ENCODE measurements at regions not wholly inside any gene's neighbourhood (a gene's known extent, or its start where the extent isn't known, plus 50 kb on each side); places are given as distances from the start of the nearest gene placed in this dataset.
A peak's percentile ranks its signal among the peaks of the same experiment; 100 is the strongest.

DNA sequence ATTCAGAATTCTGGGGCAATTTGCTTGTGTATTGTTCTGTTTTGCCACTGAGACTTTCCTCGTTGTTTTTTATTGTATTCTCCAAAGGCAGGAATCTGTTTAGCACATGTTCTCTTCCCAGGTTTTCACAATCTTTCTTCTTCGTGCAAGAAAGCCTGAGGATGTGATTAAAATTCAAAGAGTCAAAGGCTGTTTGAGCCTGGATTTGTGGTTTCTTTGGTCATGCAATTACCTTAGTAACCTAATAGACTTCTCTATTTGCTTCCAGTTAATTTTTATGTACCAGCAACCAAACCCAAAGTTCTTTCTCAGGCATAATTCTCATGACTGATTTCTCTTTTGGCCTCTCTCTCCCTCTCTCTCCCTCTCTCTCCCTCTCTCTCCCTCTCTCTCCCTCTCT, 1420.1 kb upstream of the TENM3 start:
- H3K27ac ChIP-seq (ENCODE audit: low read depth, low read length): no peak overlapping the region
- peaks cover 0 to 5% (median 0%) of the 10 kb centered on the region in 3 donors for H3K4me1 ChIP-seq (ENCODE audit: control insufficient read depth in 3 of 3, insufficient read depth in 3 of 3, low read length in 3 of 3)
- no peaks in the 10 kb centered on the region for H3K36me3 ChIP-seq (ENCODE audit: control insufficient read depth in 3 of 3, insufficient read depth in 3 of 3, low read length in 3 of 3)
- H3K27me3 ChIP-seq (ENCODE audit: control insufficient read depth in 3 of 3, insufficient read depth in 3 of 3, low read length in 3 of 3): no peaks in the 10 kb centered on the region
- H3K4me3 ChIP-seq (ENCODE audit: low read length in 3 of 3): no peak overlapping the region
- H3K9me3 ChIP-seq (ENCODE audit: control insufficient read depth in 3 of 3, low read length in 3 of 3): no peaks in the 10 kb centered on the region
- no peak overlapping the region for H3K9ac ChIP-seq (ENCODE audit: low read depth in 1 of 3, low read length in 3 of 3)

DNA sequence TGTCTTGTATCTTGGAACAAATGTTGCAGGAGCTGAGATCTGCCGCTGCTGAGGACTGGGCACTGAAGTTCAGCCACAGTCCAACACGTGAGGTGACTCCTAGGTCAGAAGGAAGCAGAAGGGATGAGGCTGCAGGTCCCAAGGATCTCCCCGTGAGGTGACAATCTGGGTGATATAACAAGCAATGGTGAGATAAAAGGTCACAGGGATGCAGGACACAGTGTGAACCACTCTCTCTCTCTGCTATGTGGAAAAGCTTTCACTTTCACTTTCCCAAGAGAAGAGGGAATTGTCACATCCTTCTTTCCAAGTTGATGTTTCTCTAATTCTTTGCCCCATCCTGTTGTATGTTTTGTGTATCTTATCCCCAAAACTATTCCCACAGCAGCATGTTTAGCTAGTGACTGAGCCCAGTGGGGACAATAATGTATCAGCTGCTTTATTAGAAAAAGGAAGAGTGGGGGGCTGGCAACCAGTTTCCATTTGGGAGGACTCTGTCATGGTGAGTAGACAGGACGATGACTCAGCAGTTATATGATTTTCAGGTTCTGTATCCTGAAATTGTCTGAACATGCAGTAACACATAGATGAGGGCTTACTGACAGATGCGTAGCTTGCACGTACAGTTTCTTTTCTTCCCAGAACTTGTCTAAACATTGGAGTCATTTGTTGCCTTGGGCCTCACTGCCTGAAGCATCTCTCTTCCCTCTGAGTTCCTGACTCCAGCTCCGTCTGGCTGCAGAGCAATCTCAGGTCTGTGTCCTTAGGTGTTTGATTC, 1415.8 kb upstream of the TENM3 start:
- H3K9me3 ChIP-seq (ENCODE audit: control insufficient read depth in 3 of 3, low read length in 3 of 3): no peaks in the 10 kb centered on the region
- H3K4me1 ChIP-seq (ENCODE audit: control insufficient read depth in 3 of 3, insufficient read depth in 3 of 3, low read length in 3 of 3): peaks cover 0 to 5% (median 0%) of the 10 kb centered on the region in 3 donors
- H3K27ac ChIP-seq (ENCODE audit: low read depth, low read length): no peak overlapping the region
- no peaks in the 10 kb centered on the region for H3K27me3 ChIP-seq (ENCODE audit: control insufficient read depth in 3 of 3, insufficient read depth in 3 of 3, low read length in 3 of 3)
- no peaks in the 10 kb centered on the region for H3K36me3 ChIP-seq (ENCODE audit: control insufficient read depth in 3 of 3, insufficient read depth in 3 of 3, low read length in 3 of 3)
- peak overlapping the region; percentile 52 to 65 (median 65) for H3K4me3 ChIP-seq (ENCODE audit: low read length in 3 of 3)
- peak overlapping the region in 1 of 3 donors; percentile 5 for H3K9ac ChIP-seq (ENCODE audit: low read depth in 1 of 3, low read length in 3 of 3)

DNA sequence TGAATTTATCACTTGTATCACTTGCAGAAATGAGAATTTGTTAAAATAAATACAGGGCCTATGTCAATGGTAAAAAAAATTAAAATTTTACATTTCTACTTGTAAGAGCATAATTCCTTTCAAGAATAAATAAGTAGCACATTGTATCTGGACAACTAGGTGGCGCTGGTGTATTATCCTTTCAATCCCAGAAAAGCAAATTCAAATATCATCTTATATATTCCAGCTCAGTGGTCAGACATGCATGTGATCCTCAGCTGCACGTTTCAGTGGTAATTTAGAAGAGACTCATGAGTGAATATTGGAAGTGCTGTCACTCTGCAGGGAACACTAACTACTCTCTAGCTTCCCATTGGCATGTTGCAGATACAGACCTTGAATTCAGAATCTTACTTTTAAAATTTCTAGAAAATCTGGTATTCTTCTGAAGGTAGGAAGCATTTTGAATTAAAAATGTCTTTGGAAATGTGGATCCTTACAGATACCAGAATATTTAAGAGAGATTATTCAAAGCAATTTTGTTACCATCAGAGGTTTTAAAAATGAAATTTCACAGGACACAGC, 1414.7 kb upstream of the TENM3 start:
- Histone ChIP-seq H3K4me1 (ENCODE audit: control insufficient read depth in 3 of 3, insufficient read depth in 3 of 3, low read length in 3 of 3) (peaks cover 0 to 5% (median 0%) of the 10 kb centered on the region in 3 donors), H3K9ac (ENCODE audit: low read depth in 1 of 3, low read length in 3 of 3) (no peak overlapping the region), H3K27me3 (ENCODE audit: control insufficient read depth in 3 of 3, insufficient read depth in 3 of 3, low read length in 3 of 3) (no peaks in the 10 kb centered on the region), H3K27ac (ENCODE audit: low read depth, low read length) (no peak overlapping the region), H3K4me3 (ENCODE audit: low read length in 3 of 3) (no peak overlapping the region), H3K9me3 (ENCODE audit: control insufficient read depth in 3 of 3, low read length in 3 of 3) (no peaks in the 10 kb centered on the region), H3K36me3 (ENCODE audit: control insufficient read depth in 3 of 3, insufficient read depth in 3 of 3, low read length in 3 of 3) (no peaks in the 10 kb centered on the region)

DNA sequence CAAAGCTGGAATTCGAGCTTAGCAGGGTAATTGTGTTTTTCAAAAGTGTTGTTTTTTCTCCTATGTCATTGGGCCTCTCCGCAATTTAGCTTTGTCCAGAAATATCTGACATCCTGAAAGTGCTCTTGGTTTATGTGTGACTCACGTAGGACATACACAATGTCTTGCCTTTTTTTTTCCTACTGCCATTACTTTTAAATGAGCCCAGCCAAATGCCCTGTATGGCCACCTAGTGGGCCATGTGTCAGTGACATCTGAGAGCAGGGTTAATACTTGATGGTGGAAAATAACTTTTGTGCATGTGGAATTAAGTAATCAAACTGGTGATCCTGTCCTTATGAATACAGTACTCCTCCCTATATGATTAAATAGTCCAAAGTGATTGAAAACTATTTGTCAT, 1411.1 kb upstream of the TENM3 start:
- H3K36me3 ChIP-seq (ENCODE audit: control insufficient read depth in 3 of 3, insufficient read depth in 3 of 3, low read length in 3 of 3): no peaks in the 10 kb centered on the region
- no peaks in the 10 kb centered on the region for H3K27me3 ChIP-seq (ENCODE audit: control insufficient read depth in 3 of 3, insufficient read depth in 3 of 3, low read length in 3 of 3)
- no peaks in the 10 kb centered on the region for H3K9me3 ChIP-seq (ENCODE audit: control insufficient read depth in 3 of 3, low read length in 3 of 3)
- H3K4me3 ChIP-seq (ENCODE audit: low read length in 3 of 3): no peak overlapping the region
- H3K9ac ChIP-seq (ENCODE audit: low read depth in 1 of 3, low read length in 3 of 3): no peak overlapping the region
- H3K27ac ChIP-seq (ENCODE audit: low read depth, low read length): no peak overlapping the region
- H3K4me1 ChIP-seq (ENCODE audit: control insufficient read depth in 3 of 3, insufficient read depth in 3 of 3, low read length in 3 of 3): peaks cover 0 to 5% (median 0%) of the 10 kb centered on the region in 3 donors

DNA sequence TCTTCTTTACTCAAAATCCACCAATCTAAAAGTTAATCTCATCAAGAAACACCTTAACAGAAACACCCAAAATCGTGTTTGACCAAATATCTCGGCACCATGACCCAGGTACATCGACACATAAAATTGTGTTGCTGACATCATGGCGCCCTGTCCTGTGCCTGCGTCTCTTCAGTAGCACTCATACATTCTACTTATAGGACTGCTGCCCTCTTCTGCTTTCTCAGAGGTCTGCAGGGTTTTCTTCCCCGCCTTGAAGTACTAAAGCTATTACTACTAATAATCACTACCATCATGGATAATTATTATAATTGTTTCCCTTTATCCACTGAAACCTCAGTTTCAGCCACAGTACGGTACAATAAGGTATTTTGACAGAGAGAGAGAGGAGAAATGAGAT, 1403.1 kb upstream of the TENM3 start:
- H3K4me1 ChIP-seq (ENCODE audit: control insufficient read depth in 3 of 3, insufficient read depth in 3 of 3, low read length in 3 of 3): no peaks in the 10 kb centered on the region

DNA sequence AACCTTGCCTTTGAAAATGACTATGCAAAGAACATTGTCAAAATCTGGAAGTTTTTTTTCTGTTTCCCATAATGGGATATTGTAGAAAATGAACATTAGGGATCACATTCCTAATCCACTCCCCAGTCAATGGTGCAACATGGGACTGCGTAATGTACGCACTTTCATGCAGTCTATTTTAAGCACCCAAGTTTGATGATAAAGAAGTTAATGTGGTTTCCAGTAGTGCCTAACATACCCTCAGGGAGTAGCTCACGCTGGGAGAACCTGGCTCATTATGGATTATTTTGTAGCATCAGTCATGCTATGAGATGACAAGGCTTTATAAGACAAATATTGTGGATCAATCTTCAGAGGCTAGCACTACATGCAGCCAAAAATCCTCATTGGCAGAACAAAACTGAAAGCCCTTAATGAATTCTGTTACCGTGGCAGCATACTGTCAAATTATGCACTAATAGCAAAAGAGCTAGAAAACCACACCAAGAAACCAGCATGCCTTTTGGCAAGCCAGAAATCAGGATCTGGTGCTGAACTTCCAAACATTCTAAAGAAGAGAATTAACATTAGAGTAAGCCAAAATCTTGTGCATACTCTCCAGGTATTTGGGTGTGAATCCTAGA, 1392.8 kb upstream of the TENM3 start:
- Histone ChIP-seq H3K4me3 (ENCODE audit: low read length in 3 of 3) (no peak overlapping the region), H3K4me1 (ENCODE audit: control insufficient read depth in 3 of 3, insufficient read depth in 3 of 3, low read length in 3 of 3) (no peaks in the 10 kb centered on the region), H3K27ac (ENCODE audit: low read depth, low read length) (no peak overlapping the region), H3K9ac (ENCODE audit: low read depth in 1 of 3, low read length in 3 of 3) (no peak overlapping the region), H3K36me3 (ENCODE audit: control insufficient read depth in 3 of 3, insufficient read depth in 3 of 3, low read length in 3 of 3) (no peaks in the 10 kb centered on the region), H3K9me3 (ENCODE audit: control insufficient read depth in 3 of 3, low read length in 3 of 3) (no peaks in the 10 kb centered on the region), H3K27me3 (ENCODE audit: control insufficient read depth in 3 of 3, insufficient read depth in 3 of 3, low read length in 3 of 3) (no peaks in the 10 kb centered on the region)

More for the DNA sequence above, 1403.1 kb upstream of the TENM3 start:
- no peak overlapping the region for H3K27ac ChIP-seq (ENCODE audit: low read depth, low read length)
- no peaks in the 10 kb centered on the region for H3K9me3 ChIP-seq (ENCODE audit: control insufficient read depth in 3 of 3, low read length in 3 of 3)
- H3K4me3 ChIP-seq (ENCODE audit: low read length in 3 of 3): no peak overlapping the region
- H3K9ac ChIP-seq (ENCODE audit: low read depth in 1 of 3, low read length in 3 of 3): no peak overlapping the region
- H3K27me3 ChIP-seq (ENCODE audit: control insufficient read depth in 3 of 3, insufficient read depth in 3 of 3, low read length in 3 of 3): no peaks in the 10 kb centered on the region
- no peaks in the 10 kb centered on the region for H3K36me3 ChIP-seq (ENCODE audit: control insufficient read depth in 3 of 3, insufficient read depth in 3 of 3, low read length in 3 of 3)

DNA sequence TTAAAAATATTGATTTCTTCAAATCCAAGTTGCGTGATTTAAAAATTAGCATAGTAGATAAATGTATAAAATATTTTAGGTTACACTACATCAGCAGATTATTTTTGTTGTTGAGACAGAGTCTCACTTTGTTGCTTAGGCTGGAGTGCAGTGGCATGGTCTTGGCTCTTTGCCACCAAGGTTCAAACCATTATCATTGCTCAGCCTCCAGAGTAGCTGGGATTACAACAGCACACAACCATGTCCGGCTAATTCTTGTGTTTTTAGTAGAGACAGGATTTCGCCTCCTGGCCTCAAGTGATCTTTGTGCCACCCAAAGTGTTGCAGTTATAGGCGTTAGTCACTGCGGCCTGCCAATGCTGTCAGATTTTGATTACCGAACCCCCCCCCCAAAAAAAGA, 1390.5 kb upstream of the TENM3 start:
- Histone ChIP-seq H3K4me1 (ENCODE audit: control insufficient read depth in 3 of 3, insufficient read depth in 3 of 3, low read length in 3 of 3) (no peaks in the 10 kb centered on the region), H3K4me3 (ENCODE audit: low read length in 3 of 3) (no peak overlapping the region), H3K9ac (ENCODE audit: low read depth in 1 of 3, low read length in 3 of 3) (no peak overlapping the region), H3K27me3 (ENCODE audit: control insufficient read depth in 3 of 3, insufficient read depth in 3 of 3, low read length in 3 of 3) (no peaks in the 10 kb centered on the region), H3K36me3 (ENCODE audit: control insufficient read depth in 3 of 3, insufficient read depth in 3 of 3, low read length in 3 of 3) (no peaks in the 10 kb centered on the region), H3K27ac (ENCODE audit: low read depth, low read length) (no peak overlapping the region), H3K9me3 (ENCODE audit: control insufficient read depth in 3 of 3, low read length in 3 of 3) (no peaks in the 10 kb centered on the region)

DNA sequence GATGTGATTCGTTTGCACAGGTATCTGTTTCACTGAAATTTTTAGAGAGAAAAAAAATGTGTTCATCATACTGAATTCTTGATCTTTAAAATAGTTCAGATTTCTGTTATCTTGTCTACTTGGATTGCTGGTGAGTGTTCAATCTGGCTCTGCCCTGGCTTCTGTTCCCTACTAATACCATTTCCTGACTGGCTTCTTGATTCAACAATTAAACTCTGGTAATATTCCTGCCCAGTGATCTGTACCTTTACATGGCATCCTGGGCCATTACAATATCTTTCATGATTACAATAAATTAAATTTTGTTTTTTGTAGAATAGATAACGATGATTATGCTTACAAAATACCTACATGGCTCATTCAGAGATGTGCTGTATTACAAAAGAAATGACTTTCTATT, 1388.0 kb upstream of the TENM3 start:
- H3K4me3 ChIP-seq (ENCODE audit: low read length in 3 of 3): no peak overlapping the region
- no peak overlapping the region for H3K9ac ChIP-seq (ENCODE audit: low read depth in 1 of 3, low read length in 3 of 3)
- no peaks in the 10 kb centered on the region for H3K4me1 ChIP-seq (ENCODE audit: control insufficient read depth in 3 of 3, insufficient read depth in 3 of 3, low read length in 3 of 3)
- H3K9me3 ChIP-seq (ENCODE audit: control insufficient read depth in 3 of 3, low read length in 3 of 3): no peaks in the 10 kb centered on the region
- H3K27me3 ChIP-seq (ENCODE audit: control insufficient read depth in 3 of 3, insufficient read depth in 3 of 3, low read length in 3 of 3): no peaks in the 10 kb centered on the region
- no peaks in the 10 kb centered on the region for H3K36me3 ChIP-seq (ENCODE audit: control insufficient read depth in 3 of 3, insufficient read depth in 3 of 3, low read length in 3 of 3)
- no peak overlapping the region for H3K27ac ChIP-seq (ENCODE audit: low read depth, low read length)

DNA sequence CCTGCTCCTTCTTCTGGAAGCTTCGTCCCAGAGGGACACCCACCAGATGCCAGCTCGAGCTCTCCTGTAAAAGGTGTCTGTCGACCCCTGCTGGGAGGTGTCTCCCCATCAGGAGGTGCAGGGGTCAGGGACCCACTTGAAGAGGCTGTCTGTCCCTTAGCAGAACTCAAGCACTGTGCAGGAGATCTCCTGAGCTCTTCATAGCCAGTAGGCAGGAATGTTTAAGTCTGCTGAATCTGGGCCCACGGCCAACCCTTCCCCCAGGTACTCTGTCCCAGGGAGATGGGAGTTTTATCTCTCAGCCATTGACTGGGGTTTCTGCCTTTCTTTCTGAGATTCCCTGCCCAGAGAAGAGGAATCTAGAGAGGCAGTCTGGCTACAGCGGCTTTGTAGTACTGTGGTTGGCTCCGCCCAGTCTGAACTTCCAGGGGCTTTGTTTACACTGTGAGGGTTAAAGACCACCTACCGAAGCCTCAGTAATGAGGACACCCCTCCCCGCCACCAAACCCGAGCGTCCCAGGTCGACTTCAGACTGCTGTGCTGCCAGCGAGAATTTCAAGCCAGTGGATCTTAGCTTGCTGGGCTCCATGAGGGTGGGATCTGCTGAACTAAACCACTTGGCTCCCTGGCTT, 1383.0 kb upstream of the TENM3 start:
- Histone ChIP-seq H3K4me1 (ENCODE audit: control insufficient read depth in 3 of 3, insufficient read depth in 3 of 3, low read length in 3 of 3) (no peaks in the 10 kb centered on the region), H3K4me3 (ENCODE audit: low read length in 3 of 3) (no peak overlapping the region), H3K36me3 (ENCODE audit: control insufficient read depth in 3 of 3, insufficient read depth in 3 of 3, low read length in 3 of 3) (no peaks in the 10 kb centered on the region), H3K9me3 (ENCODE audit: control insufficient read depth in 3 of 3, low read length in 3 of 3) (no peaks in the 10 kb centered on the region), H3K27me3 (ENCODE audit: control insufficient read depth in 3 of 3, insufficient read depth in 3 of 3, low read length in 3 of 3) (no peaks in the 10 kb centered on the region), H3K9ac (ENCODE audit: low read depth in 1 of 3, low read length in 3 of 3) (no peak overlapping the region), H3K27ac (ENCODE audit: low read depth, low read length) (no peak overlapping the region)

DNA sequence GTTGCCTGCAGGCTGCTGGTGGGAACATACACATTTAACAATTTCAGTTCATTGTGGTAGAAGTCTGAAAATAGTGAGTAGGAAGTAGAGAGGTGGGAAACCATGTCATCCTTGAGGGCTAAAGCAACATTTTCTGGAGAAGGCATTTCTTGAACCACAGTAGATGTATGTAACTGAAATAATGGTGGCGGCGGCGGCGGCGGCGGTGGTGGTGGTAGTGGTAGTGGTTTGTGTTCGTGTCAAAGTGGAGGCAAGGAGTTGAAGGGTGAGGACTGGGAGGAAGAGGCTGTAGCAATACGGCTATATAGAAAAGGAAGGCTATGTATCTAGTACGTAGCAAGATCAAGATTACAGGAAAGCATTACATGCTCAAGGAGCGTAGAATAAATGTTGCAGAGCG, 1381.6 kb upstream of the TENM3 start:
- Histone ChIP-seq H3K27me3 (ENCODE audit: control insufficient read depth in 3 of 3, insufficient read depth in 3 of 3, low read length in 3 of 3) (no peaks in the 10 kb centered on the region), H3K27ac (ENCODE audit: low read depth, low read length) (no peak overlapping the region), H3K9me3 (ENCODE audit: control insufficient read depth in 3 of 3, low read length in 3 of 3) (peaks cover 0 to 5% (median 0%) of the 10 kb centered on the region in 3 donors), H3K36me3 (ENCODE audit: control insufficient read depth in 3 of 3, insufficient read depth in 3 of 3, low read length in 3 of 3) (no peaks in the 10 kb centered on the region), H3K4me3 (ENCODE audit: low read length in 3 of 3) (no peak overlapping the region), H3K9ac (ENCODE audit: low read depth in 1 of 3, low read length in 3 of 3) (no peak overlapping the region), H3K4me1 (ENCODE audit: control insufficient read depth in 3 of 3, insufficient read depth in 3 of 3, low read length in 3 of 3) (no peaks in the 10 kb centered on the region)

Measured in skeletal muscle tissue (tissue), 3 donors.